ENCODE measurements at regions not wholly inside any gene's neighbourhood (a gene's known extent, or its start where the extent isn't known, plus 50 kb on each side); places are given as distances from the start of the nearest gene placed in this dataset.
"Not testable (repeated sequence)": the region's sequence is repeated elsewhere in the genome, so short reads cannot be mapped to it uniquely, and the experiment has no call there.

DNA sequence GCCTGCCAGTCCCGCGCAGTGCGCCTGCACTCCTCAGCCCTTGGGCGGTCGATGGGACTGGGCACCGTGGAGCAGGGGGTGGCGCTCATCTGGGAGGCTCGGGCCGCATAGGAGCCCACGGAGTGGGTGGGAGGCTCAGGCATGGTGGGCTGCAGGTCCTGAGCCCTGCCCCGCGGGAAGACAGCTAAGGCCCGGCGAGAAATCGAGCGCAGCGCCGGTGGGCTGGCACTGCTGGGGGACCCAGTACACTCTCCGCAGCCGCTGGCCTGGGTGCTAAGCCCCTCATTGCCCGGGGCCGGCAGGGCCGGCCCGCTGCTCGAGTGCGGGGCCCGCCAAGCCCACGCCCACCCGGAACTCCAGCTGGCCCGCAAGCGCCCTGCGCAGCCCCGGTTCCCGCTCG is 1565.3 kb downstream of the HACE1 start:
- TF ChIP-seq, protein P1, sequence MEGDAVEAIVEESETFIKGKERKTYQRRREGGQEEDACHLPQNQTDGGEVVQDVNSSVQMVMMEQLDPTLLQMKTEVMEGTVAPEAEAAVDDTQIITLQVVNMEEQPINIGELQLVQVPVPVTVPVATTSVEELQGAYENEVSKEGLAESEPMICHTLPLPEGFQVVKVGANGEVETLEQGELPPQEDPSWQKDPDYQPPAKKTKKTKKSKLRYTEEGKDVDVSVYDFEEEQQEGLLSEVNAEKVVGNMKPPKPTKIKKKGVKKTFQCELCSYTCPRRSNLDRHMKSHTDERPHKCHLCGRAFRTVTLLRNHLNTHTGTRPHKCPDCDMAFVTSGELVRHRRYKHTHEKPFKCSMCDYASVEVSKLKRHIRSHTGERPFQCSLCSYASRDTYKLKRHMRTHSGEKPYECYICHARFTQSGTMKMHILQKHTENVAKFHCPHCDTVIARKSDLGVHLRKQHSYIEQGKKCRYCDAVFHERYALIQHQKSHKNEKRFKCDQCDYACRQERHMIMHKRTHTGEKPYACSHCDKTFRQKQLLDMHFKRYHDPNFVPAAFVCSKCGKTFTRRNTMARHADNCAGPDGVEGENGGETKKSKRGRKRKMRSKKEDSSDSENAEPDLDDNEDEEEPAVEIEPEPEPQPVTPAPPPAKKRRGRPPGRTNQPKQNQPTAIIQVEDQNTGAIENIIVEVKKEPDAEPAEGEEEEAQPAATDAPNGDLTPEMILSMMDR (IDR thresholded peaks at IDR 0.05): not testable (repeated sequence)
- TF ChIP-seq POLR2A (IDR thresholded peaks at IDR 0.05): not testable (repeated sequence)
